ENCODE measurements at regions not wholly inside any gene's neighbourhood (a gene's known extent, or its start where the extent isn't known, plus 50 kb on each side); places are given as distances from the start of the nearest gene placed in this dataset.
A peak's percentile ranks its signal among the peaks of the same experiment; 100 is the strongest.

- H3K4me1 ChIP-seq (replicated peaks in 1 of 2; ENCODE audit: control insufficient read depth in 2 of 2, insufficient read depth in 2 of 2, low read length in 2 of 2) = no peaks in the 10 kb centered on the region
- no peak overlapping the region for H3K4me3 ChIP-seq
- no peaks in the 10 kb centered on the region for H3K36me3 ChIP-seq (ENCODE audit: control insufficient read depth, insufficient read depth, low read length)
- in situ Hi-C loops (cut with MboI) (no loop called here), intact Hi-C loops (cut with micrococcal nuclease) (no loop called here)
- DNase-seq (ENCODE audit: extremely low read depth in 1 of 4, low spot score in 3 of 4) (no peak), FAIRE-seq (no peak), ATAC-seq (no peak)
- TF ChIP-seq DPF2 (IDR thresholded peaks at IDR 0.05) (no peak), RAD21 (CRISPR knock-in tag; conservative IDR thresholded peaks at IDR 0.05 in 1 of 2, IDR thresholded peaks at IDR 0.05 in 1 of 2) (no peak), EHMT2 (IDR thresholded peaks at IDR 0.05) (no peak), SRSF7 (optimal IDR thresholded peaks at IDR 0.05; ENCODE audit: low read depth, low read length) (no peak), CBX5 (IDR thresholded peaks at IDR 0.05; ENCODE audit: borderline replicate concordance, low read depth) (no peak), NBN (IDR thresholded peaks at IDR 0.05; ENCODE audit: low read depth) (no peak)
- H3K9me1 ChIP-seq (ENCODE audit: control insufficient read depth, insufficient read depth, low read length) = no peaks in the 10 kb centered on the region
- no peak overlapping the region for H2AFZ ChIP-seq (ENCODE audit: low read depth, low read length)
- H4K20me1 ChIP-seq (replicated peaks; ENCODE audit: control insufficient read depth, insufficient read depth, low read length) = no peaks in the 10 kb centered on the region
- H3K4me2 ChIP-seq (ENCODE audit: insufficient read depth, low read length) = no peak overlapping the region
- ChIA-PET POLR2A (no interaction called here), CTCF (ENCODE audit: low intra/inter-chr PET ratio) (no interaction called here)
- no peaks in the 10 kb centered on the region for H3K27me3 ChIP-seq (ENCODE audit: control insufficient read depth in 2 of 2, insufficient read depth in 2 of 2, low read length in 2 of 2)
- H3K9ac ChIP-seq (ENCODE audit: insufficient read depth in 1 of 2, low read depth in 2 of 2, low read length in 2 of 2) = no peak overlapping the region
- H3K79me2 ChIP-seq (ENCODE audit: control insufficient read depth, insufficient read depth, low read length) = no peaks in the 10 kb centered on the region
- 2% methylated on average over 15 of the region's 15 CpGs for WGBS (ENCODE audit: insufficient coverage, low coverage, missing lambda C conversion rate)
- H3K9me3 ChIP-seq (replicated peaks; ENCODE audit: control insufficient read depth, insufficient read depth, low read depth, low read length) = no peaks in the 10 kb centered on the region
- H3K27ac ChIP-seq (ENCODE audit: extremely low read depth, low read depth, low read length) = no peak overlapping the region
- no TSS peak for BruUV-seq (replicated peaks)
Measured at GRCh38 chr11:55501014-55501413, 53.3 kb upstream of the OR4C15 start.

GRCh38 chr11:55503449-55503848 is 50.8 kb upstream of the OR4C15 start:
- 0% methylated on average over 3 of the region's 3 CpGs for WGBS (ENCODE audit: insufficient coverage, low coverage, missing lambda C conversion rate)
- Histone ChIP-seq H3K27me3 (ENCODE audit: control insufficient read depth in 2 of 2, insufficient read depth in 2 of 2, low read length in 2 of 2) (no peaks in the 10 kb centered on the region), H3K9ac (ENCODE audit: insufficient read depth in 1 of 2, low read depth in 2 of 2, low read length in 2 of 2) (no peak overlapping the region), H3K9me1 (ENCODE audit: control insufficient read depth, insufficient read depth, low read length) (no peaks in the 10 kb centered on the region), H2AFZ (ENCODE audit: low read depth, low read length) (no peak overlapping the region), H3K9me3 (replicated peaks; ENCODE audit: control insufficient read depth, insufficient read depth, low read depth, low read length) (no peaks in the 10 kb centered on the region), H3K4me3 (no peak overlapping the region), H3K79me2 (ENCODE audit: control insufficient read depth, insufficient read depth, low read length) (no peaks in the 10 kb centered on the region), H3K4me1 (replicated peaks in 1 of 2; ENCODE audit: control insufficient read depth in 2 of 2, insufficient read depth in 2 of 2, low read length in 2 of 2) (no peaks in the 10 kb centered on the region), H3K36me3 (ENCODE audit: control insufficient read depth, insufficient read depth, low read length) (no peaks in the 10 kb centered on the region), H3K4me2 (ENCODE audit: insufficient read depth, low read length) (no peak overlapping the region), H4K20me1 (replicated peaks; ENCODE audit: control insufficient read depth, insufficient read depth, low read length) (no peaks in the 10 kb centered on the region), H3K27ac (ENCODE audit: extremely low read depth, low read depth, low read length) (no peak overlapping the region)
- POLR2A ChIA-PET = no interaction called here
- in situ Hi-C loops (cut with MboI) (no loop called here), intact Hi-C loops (cut with micrococcal nuclease) (no loop called here)
- DNase-seq (ENCODE audit: extremely low read depth in 1 of 4, low spot score in 3 of 4) (peak in 1 of 4 experiments; percentile 6), ATAC-seq (no peak), FAIRE-seq (no peak)
- no TSS peak for BruUV-seq (replicated peaks)
- CTCF ChIA-PET (ENCODE audit: low intra/inter-chr PET ratio) = no interaction called here
- TF ChIP-seq HNRNPLL (IDR thresholded peaks at IDR 0.05; ENCODE audit: low read depth, low read length, poor library complexity, severe bottlenecking) = no peak
- TF ChIP-seq ZNF133 (CRISPR knock-in tag; IDR thresholded peaks at IDR 0.05) = no peak
- TF ChIP-seq TCF3 (CRISPR knock-in tag; IDR thresholded peaks at IDR 0.05) = no peak
- no peak for TF ChIP-seq RBM39 (optimal IDR thresholded peaks at IDR 0.05; ENCODE audit: low read depth, low read length)
- TF ChIP-seq NUFIP1 (IDR thresholded peaks at IDR 0.05; ENCODE audit: partially characterized antibody) = no peak
- no peak for TF ChIP-seq ZNF766 (CRISPR knock-in tag; conservative IDR thresholded peaks at IDR 0.05)
- no peak for TF ChIP-seq CHD1 (IDR thresholded peaks at IDR 0.05; ENCODE audit: low read length)
- no peak for TF ChIP-seq KDM2B (CRISPR knock-in tag; IDR thresholded peaks at IDR 0.05)
- no peak for TF ChIP-seq BRD9 (IDR thresholded peaks at IDR 0.05; ENCODE audit: low read depth, partially characterized antibody)
- TF ChIP-seq ZNF431 (CRISPR knock-in tag; IDR thresholded peaks at IDR 0.05) = no peak
- TF ChIP-seq RBM25 (IDR thresholded peaks at IDR 0.05; ENCODE audit: low read depth, low read length, severe bottlenecking) = no peak
- no peak for TF ChIP-seq ILF3 (IDR thresholded peaks at IDR 0.05; ENCODE audit: borderline replicate concordance)
- TF ChIP-seq ZNF398 (CRISPR knock-in tag; IDR thresholded peaks at IDR 0.05) = no peak
